ENCODE measurements at regions not wholly inside any gene's neighbourhood (a gene's known extent, or its start where the extent isn't known, plus 50 kb on each side); places are given as distances from the start of the nearest gene placed in this dataset.
"Not testable (repeated sequence)": the region's sequence is repeated elsewhere in the genome, so short reads cannot be mapped to it uniquely, and the experiment has no call there.

DNA sequence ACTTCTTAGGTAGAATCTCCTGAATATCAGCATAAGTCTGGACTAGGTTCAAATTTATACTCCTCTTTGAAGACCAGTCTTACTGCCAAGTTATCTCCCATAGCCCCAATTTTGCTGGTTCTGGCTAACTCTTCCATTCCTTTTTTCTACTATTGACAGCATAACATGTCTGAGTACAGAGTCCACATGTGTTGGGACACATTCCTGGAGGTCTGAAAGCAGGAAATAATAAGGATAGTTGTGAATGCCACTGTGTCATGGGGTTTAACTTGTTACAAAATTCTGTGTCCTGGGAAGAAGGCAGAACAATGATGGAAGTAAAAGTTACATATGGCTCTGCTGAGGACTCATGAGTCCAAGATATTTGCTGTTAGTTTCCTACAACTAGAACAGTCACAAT is 57.4 kb upstream of the ZBTB20 start:
- Histone ChIP-seq H3K27me3 (no peaks in the 10 kb centered on the region), H3K27ac (no peak overlapping the region), H3K9me3 (no peaks in the 10 kb centered on the region), H3K36me3 (no peaks in the 10 kb centered on the region), H3K4me3 (no peak overlapping the region), H3K4me1 (no peaks in the 10 kb centered on the region)
- DNase-seq (no peak), ATAC-seq (no peak)
- TF ChIP-seq CTCF (IDR thresholded peaks at IDR 0.05 in 4 of 5, conservative IDR thresholded peaks at IDR 0.05 in 1 of 5): no peak
- no peak for TF ChIP-seq POLR2A (IDR thresholded peaks at IDR 0.05)
- intact Hi-C loops (cut with DNase I; ENCODE audit: low total_unique reads) (no loop called here), in situ Hi-C loops (cut with MboI; ENCODE audit: low sequenced_read_pairs in 4 of 4) (no loop called here)

DNA sequence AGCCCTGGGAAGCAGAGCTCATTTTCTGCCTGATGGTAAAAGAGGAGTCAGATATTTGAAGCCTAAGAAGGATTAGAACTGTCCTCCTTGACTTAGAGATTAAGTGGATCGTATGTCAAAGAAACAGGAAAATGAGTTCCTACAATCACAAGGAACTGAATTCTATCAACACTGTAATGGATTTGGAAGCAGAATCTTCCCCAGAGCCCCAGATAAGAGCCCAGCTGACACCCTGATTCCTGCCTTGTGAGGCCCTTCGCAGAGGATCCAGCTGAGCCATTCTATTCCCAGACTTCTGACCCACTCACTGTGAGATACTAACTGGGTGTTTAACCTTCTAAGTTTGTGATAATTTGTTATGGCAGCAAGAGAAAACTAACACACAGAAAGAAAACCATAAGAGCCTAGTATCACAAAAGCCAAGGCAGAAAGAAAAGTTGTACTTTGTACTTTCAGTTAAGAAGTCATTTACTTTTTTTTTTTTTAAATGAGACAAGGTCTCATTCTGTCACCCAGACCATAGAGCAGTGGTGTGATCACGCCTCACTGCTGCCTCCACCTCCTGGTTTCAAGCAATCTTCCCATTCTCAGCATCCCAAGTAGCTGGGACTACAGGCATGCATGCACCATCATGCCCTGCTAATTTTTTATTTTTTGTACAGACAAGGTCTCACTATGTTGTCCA is 61.1 kb upstream of the ZBTB20 start:
- TF ChIP-seq CTCF (IDR thresholded peaks at IDR 0.05 in 4 of 5, conservative IDR thresholded peaks at IDR 0.05 in 1 of 5): no peak
- TF ChIP-seq POLR2A (IDR thresholded peaks at IDR 0.05): no peak
- no peaks in the 10 kb centered on the region for H3K27me3 ChIP-seq
- intact Hi-C loops (cut with DNase I; ENCODE audit: low total_unique reads): no loop called here
- DNase-seq (no peak), ATAC-seq (no peak)
- H3K4me3 ChIP-seq: no peak overlapping the region
- H3K36me3 ChIP-seq: no peaks in the 10 kb centered on the region
- H3K27ac ChIP-seq: no peak overlapping the region
- no peaks in the 10 kb centered on the region for H3K4me1 ChIP-seq
- H3K9me3 ChIP-seq: no peaks in the 10 kb centered on the region
- in situ Hi-C loops (cut with MboI; ENCODE audit: low sequenced_read_pairs in 4 of 4): no loop called here

- in situ Hi-C loops (cut with MboI; ENCODE audit: low sequenced_read_pairs in 4 of 4): loop anchor here (10.0 kb wide), 2 partner anchors 483 to 573 kb away; no protein-coding TSS in a partner anchor
- ATAC-seq: no peak
- TF ChIP-seq POLR2A (IDR thresholded peaks at IDR 0.05): no peak
- no peak for TF ChIP-seq CTCF (IDR thresholded peaks at IDR 0.05 in 4 of 5, conservative IDR thresholded peaks at IDR 0.05 in 1 of 5)
- Histone ChIP-seq H3K4me3 (no peak overlapping the region), H3K27ac (no peak overlapping the region), H3K4me1 (no peaks in the 10 kb centered on the region), H3K36me3 (no peaks in the 10 kb centered on the region), H3K27me3 (no peaks in the 10 kb centered on the region), H3K9me3 (no peaks in the 10 kb centered on the region)
- no peak for DNase-seq
- intact Hi-C loops (cut with DNase I; ENCODE audit: low total_unique reads): no loop called here
Observed at GRCh38 chr3:115211810-115212492, 64.9 kb upstream of the ZBTB20 start.

DNA sequence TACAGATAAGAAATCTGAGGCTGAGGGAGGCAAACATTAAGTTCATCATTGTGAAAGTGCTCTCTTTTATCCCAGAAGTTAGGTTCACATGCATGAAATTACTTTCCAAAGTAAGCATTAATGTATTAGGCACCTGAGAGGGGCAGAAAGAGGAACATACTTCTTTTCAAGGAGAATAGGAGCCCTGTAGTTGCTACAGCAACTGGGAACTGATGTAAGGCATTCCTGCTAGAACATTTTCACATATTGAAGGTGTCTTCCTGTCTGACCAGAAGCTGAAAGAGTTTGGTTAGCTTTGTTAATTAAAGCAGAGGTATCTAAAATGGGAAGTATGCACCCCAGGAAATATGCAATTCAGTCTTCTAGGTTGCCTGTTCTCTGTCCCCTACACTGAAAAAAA is 65.5 kb upstream of the ZBTB20 start:
- Histone ChIP-seq H3K27ac (no peak overlapping the region), H3K4me1 (no peaks in the 10 kb centered on the region), H3K9me3 (no peaks in the 10 kb centered on the region), H3K36me3 (no peaks in the 10 kb centered on the region), H3K27me3 (no peaks in the 10 kb centered on the region), H3K4me3 (no peak overlapping the region)
- ATAC-seq (no peak), DNase-seq (no peak)
- no peak for TF ChIP-seq CTCF (IDR thresholded peaks at IDR 0.05 in 4 of 5, conservative IDR thresholded peaks at IDR 0.05 in 1 of 5)
- no peak for TF ChIP-seq POLR2A (IDR thresholded peaks at IDR 0.05)
- in situ Hi-C loops (cut with MboI; ENCODE audit: low sequenced_read_pairs in 4 of 4) (loop anchor here (10.0 kb wide), 2 partner anchors 482 to 572 kb away; no protein-coding TSS in a partner anchor), intact Hi-C loops (cut with DNase I; ENCODE audit: low total_unique reads) (no loop called here)

- ATAC-seq; H3K27me3 ChIP-seq; H3K27ac ChIP-seq; intact Hi-C loops (cut with DNase I; ENCODE audit: low total_unique reads); H3K36me3 ChIP-seq; H3K9me3 ChIP-seq; H3K4me1 ChIP-seq; H3K4me3 ChIP-seq; DNase-seq: not testable (repeated sequence)
- in situ Hi-C loops (cut with MboI; ENCODE audit: low sequenced_read_pairs in 4 of 4): loop anchor here (10.0 kb wide), 2 partner anchors 482 to 572 kb away; no protein-coding TSS in a partner anchor
Observed at GRCh38 chr3:115213052-115213451, 66.0 kb upstream of the ZBTB20 start.
